CD4-positive, alpha-beta T cell (primary cell): ENCODE measurements at regions not wholly inside any gene's neighbourhood (a gene's known extent, or its start where the extent isn't known, plus 50 kb on each side); places are given as distances from the start of the nearest gene placed in this dataset.

Experiments
- ATAC-seq: fragments of 200-7000 bp; cut with Tn5 transposase; one replicate; pipeline ENCODE4 v1.10.0; 2022; ENCODE audit warnings: mild to moderate bottlenecking; ENCODE audit not compliant: poor library complexity
- CTCF ChIA-PET: fragments of 350-600 bp; sonication (Branson Sonifier 250); formaldehyde crosslinking; loops from one replicate; lab custom pipeline; 2021; ENCODE audit warnings: antibody characterized with exemption, inconsistent platforms; lab: Charles Lee
- POLR2A ChIA-PET: fragments of 350-600 bp; sonication (Branson Sonifier 250); formaldehyde crosslinking; loops from one replicate; lab custom pipeline; 2021; ENCODE audit warnings: antibody characterized with exemption, inconsistent platforms; lab: Charles Lee
- DNase-seq, 14 experiments: peaks; one replicate each; pipeline ENCODE4 v3.0.0-alpha.2; 2013 to 2020; ENCODE audit warnings: mixed read lengths in 2 of 14
- H3K27ac ChIP-seq, 2 donors: one replicate each; pipeline versions ENCODE4 v1.5.1 to v1.7.0; 2013; ENCODE audit warnings: low read length in 2 of 2, low read depth in 1 of 2, mild to moderate bottlenecking in 1 of 2
- H3K27me3 ChIP-seq, 2 experiments: 1 replicate in 1 of 2; 2 replicates in 1 of 2; pipeline versions ENCODE4 v1.6.1 to v1.7.0; 2013; ENCODE audit warnings: low read length in 2 of 2, control low read depth in 1 of 2, mild to moderate bottlenecking in 1 of 2, moderate library complexity in 1 of 2; ENCODE audit not compliant: insufficient read depth in 2 of 2, control insufficient read depth in 1 of 2
- H3K36me3 ChIP-seq: one replicate; pipeline ENCODE4 v1.6.1; 2013; ENCODE audit warnings: low read length, control low read depth; ENCODE audit not compliant: insufficient read depth
- H3K4me1 ChIP-seq: one replicate; pipeline ENCODE4 v1.6.1; 2013; ENCODE audit warnings: low read length, control low read depth; ENCODE audit not compliant: insufficient read depth
- H3K4me3 ChIP-seq: one replicate; pipeline ENCODE4 v1.5.1; 2013; ENCODE audit warnings: mild to moderate bottlenecking, low read length, moderate library complexity
- H3K9me3 ChIP-seq, 2 experiments: 1 replicate in 1 of 2; 2 replicates in 1 of 2; pipeline versions ENCODE4 v1.6.1 to v1.7.0; 2013; ENCODE audit warnings: low read length in 2 of 2, mild to moderate bottlenecking in 2 of 2, control low read depth in 1 of 2, moderate library complexity in 1 of 2; ENCODE audit not compliant: control insufficient read depth in 1 of 2, insufficient read depth in 1 of 2
- H3K27ac Mint-ChIP-seq: one replicate; pipeline ENCODE4 v1.8.0; 2020; ENCODE audit warnings: mixed read lengths
- H3K27me3 Mint-ChIP-seq: one replicate; pipeline ENCODE4 v1.8.0; 2021; ENCODE audit warnings: mixed read lengths
- H3K36me3 Mint-ChIP-seq: one replicate; pipeline ENCODE4 v1.8.0; 2021; ENCODE audit warnings: low read depth, mixed read lengths
- H3K4me1 Mint-ChIP-seq: one replicate; pipeline ENCODE4 v1.8.0; 2021; ENCODE audit warnings: low read depth, mixed read lengths
- H3K4me3 Mint-ChIP-seq: one replicate; pipeline ENCODE4 v1.8.0; 2020; ENCODE audit warnings: mild to moderate bottlenecking, mixed read lengths
- H3K9me3 Mint-ChIP-seq: one replicate; pipeline ENCODE4 v1.8.0; 2020; ENCODE audit warnings: mixed read lengths
- CTCF ChIP-seq: fragments of 200-600 bp; IDR thresholded peaks from one replicate; pipeline ENCODE4 v1.8.0; 2022; ENCODE audit warnings: antibody characterized with exemption, mild to moderate bottlenecking
- intact Hi-C, 2 experiments: fragments of 100-400 bp; cut with DNase I in 1 of 2; cut with micrococcal nuclease in 1 of 2; formaldehyde crosslinking; loops; one replicate each; pipeline versions ENCODE4 v1.15.1 to v1.9.0; 2023 to 2025; cut with DNase I, micrococcal nuclease

- Histone ChIP-seq H3K27ac (no peak overlapping the region), H3K27me3 (no peaks in the 10 kb centered on the region), H3K4me1 (no peaks in the 10 kb centered on the region), H3K36me3 (no peaks in the 10 kb centered on the region), H3K9me3 (no peaks in the 10 kb centered on the region), H3K4me3 (no peak overlapping the region)
- no peaks in the 10 kb centered on the region for H3K9me3 Mint-ChIP-seq
- no peaks in the 10 kb centered on the region for H3K27me3 Mint-ChIP-seq
- no peak overlapping the region for H3K4me3 Mint-ChIP-seq
- H3K27ac Mint-ChIP-seq = no peak overlapping the region
- CTCF ChIA-PET = no interaction called here
- no peaks in the 10 kb centered on the region for H3K36me3 Mint-ChIP-seq
- POLR2A ChIA-PET = no interaction called here
- no peak for TF ChIP-seq CTCF
- DNase-seq (no peak), ATAC-seq (no peak)
- intact Hi-C loops = no loop called here
- H3K4me1 Mint-ChIP-seq = no peaks in the 10 kb centered on the region
Observed at GRCh38 chr18:55856229-55856628, 268.2 kb upstream of the TCF4 start.

GRCh38 chr18:55853268-55853667 lies 265.3 kb upstream of the TCF4 start:
- intact Hi-C loops = no loop called here
- no peak for TF ChIP-seq CTCF
- no peaks in the 10 kb centered on the region for H3K4me1 ChIP-seq
- Mint-ChIP-seq H3K4me3 (no peak overlapping the region), H3K9me3 (no peaks in the 10 kb centered on the region), H3K27ac (no peak overlapping the region), H3K36me3 (no peaks in the 10 kb centered on the region), H3K4me1 (no peaks in the 10 kb centered on the region), H3K27me3 (no peaks in the 10 kb centered on the region)
- no peak for DNase-seq
- H3K9me3 ChIP-seq = peaks cover 0 to 5% of the 10 kb centered on the region in 2 experiments
- H3K36me3 ChIP-seq = no peaks in the 10 kb centered on the region
- H3K27ac ChIP-seq = no peak overlapping the region
- ATAC-seq = no peak
- ChIA-PET POLR2A (no interaction called here), CTCF (no interaction called here)
- H3K4me3 ChIP-seq = no peak overlapping the region
- no peaks in the 10 kb centered on the region for H3K27me3 ChIP-seq

GRCh38 chr18:55850904-55851303 lies 262.9 kb upstream of the TCF4 start:
- Histone ChIP-seq H3K27ac (no peak overlapping the region), H3K4me3 (no peak overlapping the region), H3K27me3 (no peaks in the 10 kb centered on the region), H3K4me1 (no peaks in the 10 kb centered on the region), H3K9me3 (peaks cover 0 to 5% of the 10 kb centered on the region in 2 experiments), H3K36me3 (no peaks in the 10 kb centered on the region)
- intact Hi-C loops = no loop called here
- Mint-ChIP-seq H3K27ac (no peak overlapping the region), H3K27me3 (no peaks in the 10 kb centered on the region), H3K9me3 (no peaks in the 10 kb centered on the region), H3K4me1 (no peaks in the 10 kb centered on the region), H3K4me3 (no peak overlapping the region), H3K36me3 (no peaks in the 10 kb centered on the region)
- TF ChIP-seq CTCF = no peak
- DNase-seq = no peak
- CTCF ChIA-PET = no interaction called here
- no peak for ATAC-seq
- POLR2A ChIA-PET = no interaction called here
